ENCODE measurements at regions not wholly inside any gene's neighbourhood (a gene's known extent, or its start where the extent isn't known, plus 50 kb on each side); places are given as distances from the start of the nearest gene placed in this dataset.

DNA sequence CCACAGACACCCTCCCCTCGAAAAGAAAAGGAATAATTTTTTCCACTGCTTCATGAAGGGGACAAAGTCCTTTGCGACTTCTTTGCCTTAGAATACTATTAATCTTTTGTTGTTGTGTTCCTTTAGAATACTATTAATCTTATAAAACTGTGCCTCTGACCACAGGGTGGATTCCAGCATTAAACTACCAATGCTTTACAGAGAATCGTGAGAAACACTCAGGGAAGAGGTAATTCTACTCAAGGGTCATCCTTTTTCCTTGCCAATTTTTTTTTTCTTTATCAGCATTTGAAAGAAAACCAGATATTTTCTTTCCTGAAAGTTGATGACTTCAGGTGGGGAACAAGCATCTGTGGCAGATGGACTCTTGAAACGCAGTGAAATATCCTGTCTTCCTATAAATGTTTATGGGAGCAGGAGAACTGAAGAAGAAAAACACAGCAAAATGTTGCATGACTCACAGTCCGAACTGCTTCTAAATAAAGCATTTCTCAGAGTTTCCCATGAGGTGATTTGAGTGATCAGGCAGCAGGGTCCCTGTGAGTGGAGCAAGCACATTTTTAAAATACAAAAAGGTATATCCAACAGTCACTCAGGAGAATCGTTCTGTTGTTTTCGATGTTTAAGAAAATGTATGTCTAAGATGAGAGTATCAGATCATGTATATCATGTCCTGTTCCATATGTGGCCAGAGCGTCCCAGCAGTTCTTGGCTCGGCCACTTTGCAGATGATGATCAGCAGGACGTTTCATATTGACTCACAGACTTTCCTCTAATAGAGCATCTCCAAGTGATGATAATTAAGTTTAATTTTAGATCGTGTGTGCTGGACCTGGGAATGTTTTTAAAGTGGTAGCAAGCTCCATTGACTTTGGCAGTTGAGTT, 154.2 kb upstream of the RUNX1 start:
- DNase-seq, result peak; percentile 69 to 73
- Histone ChIP-seq H3K4me1 (peaks cover 41 to 78% of the 10 kb centered on the region in 2 donors), H3K27me3 (no peaks in the 10 kb centered on the region), H3K27ac (peak overlapping the region; percentile 75 to 90 (median 82)), H3K9me3 (no peaks in the 10 kb centered on the region), H3K36me3 (no peaks in the 10 kb centered on the region), H3K4me3 (peak overlapping the region in 3 of 4 donors; percentile 4 to 36 (median 33))
- in situ Hi-C loops (cut with MboI; ENCODE audit: low sequenced_read_pairs in 4 of 4) (no loop called here), intact Hi-C loops (cut with DNase I; ENCODE audit: low total_unique reads) (loop anchor here (1.0 to 10.0 kb wide), 3 partner anchors 53 to 319 kb away; no protein-coding TSS in a partner anchor)
- ATAC-seq, result peak; percentile 90 to 95
- TF ChIP-seq, protein P1, sequence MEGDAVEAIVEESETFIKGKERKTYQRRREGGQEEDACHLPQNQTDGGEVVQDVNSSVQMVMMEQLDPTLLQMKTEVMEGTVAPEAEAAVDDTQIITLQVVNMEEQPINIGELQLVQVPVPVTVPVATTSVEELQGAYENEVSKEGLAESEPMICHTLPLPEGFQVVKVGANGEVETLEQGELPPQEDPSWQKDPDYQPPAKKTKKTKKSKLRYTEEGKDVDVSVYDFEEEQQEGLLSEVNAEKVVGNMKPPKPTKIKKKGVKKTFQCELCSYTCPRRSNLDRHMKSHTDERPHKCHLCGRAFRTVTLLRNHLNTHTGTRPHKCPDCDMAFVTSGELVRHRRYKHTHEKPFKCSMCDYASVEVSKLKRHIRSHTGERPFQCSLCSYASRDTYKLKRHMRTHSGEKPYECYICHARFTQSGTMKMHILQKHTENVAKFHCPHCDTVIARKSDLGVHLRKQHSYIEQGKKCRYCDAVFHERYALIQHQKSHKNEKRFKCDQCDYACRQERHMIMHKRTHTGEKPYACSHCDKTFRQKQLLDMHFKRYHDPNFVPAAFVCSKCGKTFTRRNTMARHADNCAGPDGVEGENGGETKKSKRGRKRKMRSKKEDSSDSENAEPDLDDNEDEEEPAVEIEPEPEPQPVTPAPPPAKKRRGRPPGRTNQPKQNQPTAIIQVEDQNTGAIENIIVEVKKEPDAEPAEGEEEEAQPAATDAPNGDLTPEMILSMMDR (IDR thresholded peaks at IDR 0.05 in 4 of 5, conservative IDR thresholded peaks at IDR 0.05 in 1 of 5), result no peak
- TF ChIP-seq POLR2A (IDR thresholded peaks at IDR 0.05), result peak in 1 of 2 donors; percentile 61

- ATAC-seq, result no peak
- in situ Hi-C loops (cut with MboI; ENCODE audit: low sequenced_read_pairs in 4 of 4), result no loop called here
- peaks cover 39 to 69% of the 10 kb centered on the region in 2 donors for H3K4me1 ChIP-seq
Observed at GRCh38 chr21:35202431-35202830, 153.3 kb upstream of the RUNX1 start.

DNA sequence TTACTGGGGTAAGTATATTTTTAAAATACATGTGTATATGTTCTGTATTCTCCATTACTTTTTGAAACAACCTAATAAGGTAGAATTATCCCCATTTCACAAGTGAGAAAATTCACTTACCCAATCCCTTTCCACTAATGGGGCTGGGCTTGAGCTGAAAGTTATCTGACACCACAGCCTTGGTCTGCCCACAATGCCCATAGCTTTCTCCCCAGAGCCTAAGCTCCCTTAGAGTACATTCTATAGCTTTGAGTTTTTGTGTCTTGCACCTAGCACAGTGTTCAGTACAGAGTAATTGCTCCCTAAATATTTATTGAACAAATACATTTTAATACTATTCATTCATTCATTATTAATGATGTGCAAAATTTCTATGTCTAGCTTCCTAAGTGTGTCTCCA, 152.7 kb upstream of the RUNX1 start:
- no peaks in the 10 kb centered on the region for H3K36me3 ChIP-seq
- intact Hi-C loops (cut with DNase I; ENCODE audit: low total_unique reads), result loop anchor here (5.0 to 10.0 kb wide), 2 partner anchors 149 to 317 kb away; no protein-coding TSS in a partner anchor
- no peaks in the 10 kb centered on the region for H3K9me3 ChIP-seq
- DNase-seq (no peak), ATAC-seq (no peak)
- H3K27ac ChIP-seq, result peak overlapping the region in 1 of 4 donors; percentile 90
- TF ChIP-seq POLR2A (IDR thresholded peaks at IDR 0.05), result no peak
- TF ChIP-seq, protein P1 (IDR thresholded peaks at IDR 0.05 in 4 of 5, conservative IDR thresholded peaks at IDR 0.05 in 1 of 5), result no peak
- H3K4me1 ChIP-seq, result peaks cover 33 to 63% of the 10 kb centered on the region in 2 donors
- H3K4me3 ChIP-seq, result no peak overlapping the region
- in situ Hi-C loops (cut with MboI; ENCODE audit: low sequenced_read_pairs in 4 of 4), result no loop called here
- H3K27me3 ChIP-seq, result no peaks in the 10 kb centered on the region

More at GRCh38 chr21:35202431-35202830, 153.3 kb upstream of the RUNX1 start:
- no peak for TF ChIP-seq POLR2A (IDR thresholded peaks at IDR 0.05)
- TF ChIP-seq, protein P1 (IDR thresholded peaks at IDR 0.05 in 4 of 5, conservative IDR thresholded peaks at IDR 0.05 in 1 of 5), result no peak
- no peaks in the 10 kb centered on the region for H3K9me3 ChIP-seq
- peak overlapping the region; percentile 75 to 90 (median 82) for H3K27ac ChIP-seq
- H3K27me3 ChIP-seq, result no peaks in the 10 kb centered on the region
- intact Hi-C loops (cut with DNase I; ENCODE audit: low total_unique reads), result loop anchor here (5.0 to 10.0 kb wide), 2 partner anchors 150 to 318 kb away; no protein-coding TSS in a partner anchor
- no peak for DNase-seq
- no peaks in the 10 kb centered on the region for H3K36me3 ChIP-seq
- no peak overlapping the region for H3K4me3 ChIP-seq

DNA sequence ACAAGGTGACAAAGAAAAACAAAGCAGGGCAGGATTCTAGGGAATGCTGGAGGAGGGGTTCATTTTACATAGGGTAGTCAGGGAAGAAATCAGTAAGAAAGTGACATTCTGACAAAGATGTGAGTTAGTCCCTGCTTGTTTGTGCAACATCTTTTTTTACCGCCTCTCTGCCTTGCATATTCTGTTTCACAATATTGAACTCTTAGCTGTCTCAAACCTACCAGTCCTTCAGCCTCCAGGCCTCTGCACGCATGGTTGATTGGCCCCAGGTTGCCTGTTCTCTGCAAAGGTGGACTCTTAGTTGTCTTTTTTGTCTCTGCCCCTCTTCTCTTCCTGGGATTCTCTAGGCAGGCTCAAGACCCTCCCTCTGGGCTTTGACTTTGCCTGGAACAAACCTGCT, 152.2 kb upstream of the RUNX1 start:
- no peak for DNase-seq
- intact Hi-C loops (cut with DNase I; ENCODE audit: low total_unique reads), result loop anchor here (5.0 to 10.0 kb wide), 2 partner anchors 149 to 316 kb away; no protein-coding TSS in a partner anchor
- Histone ChIP-seq H3K27ac (peak overlapping the region in 1 of 4 donors; percentile 5), H3K36me3 (no peaks in the 10 kb centered on the region), H3K27me3 (no peaks in the 10 kb centered on the region), H3K4me3 (no peak overlapping the region), H3K9me3 (no peaks in the 10 kb centered on the region), H3K4me1 (peaks cover 30 to 59% of the 10 kb centered on the region in 2 donors)
- in situ Hi-C loops (cut with MboI; ENCODE audit: low sequenced_read_pairs in 4 of 4), result no loop called here
- ATAC-seq, result no peak
- no peak for TF ChIP-seq POLR2A (IDR thresholded peaks at IDR 0.05)
- TF ChIP-seq, protein P1 (IDR thresholded peaks at IDR 0.05 in 4 of 5, conservative IDR thresholded peaks at IDR 0.05 in 1 of 5), result no peak
